VCaP (cell line): ENCODE measurements at regions not wholly inside any gene's neighbourhood (a gene's known extent, or its start where the extent isn't known, plus 50 kb on each side); places are given as distances from the start of the nearest gene placed in this dataset.

Source experiments
- H3K27ac ChIP-seq: fragments of 450-650 bp; 2 replicates; pipeline ENCODE4 v1.5.1; 2017
- TF ChIP-seq, protein P1 (sequence below): fragments of 450-650 bp; conservative IDR thresholded peaks from 2 replicates; pipeline ENCODE4 v1.5.1; 2017; ENCODE audit warnings: mild to moderate bottlenecking, moderate library complexity

- TF ChIP-seq, protein P1, sequence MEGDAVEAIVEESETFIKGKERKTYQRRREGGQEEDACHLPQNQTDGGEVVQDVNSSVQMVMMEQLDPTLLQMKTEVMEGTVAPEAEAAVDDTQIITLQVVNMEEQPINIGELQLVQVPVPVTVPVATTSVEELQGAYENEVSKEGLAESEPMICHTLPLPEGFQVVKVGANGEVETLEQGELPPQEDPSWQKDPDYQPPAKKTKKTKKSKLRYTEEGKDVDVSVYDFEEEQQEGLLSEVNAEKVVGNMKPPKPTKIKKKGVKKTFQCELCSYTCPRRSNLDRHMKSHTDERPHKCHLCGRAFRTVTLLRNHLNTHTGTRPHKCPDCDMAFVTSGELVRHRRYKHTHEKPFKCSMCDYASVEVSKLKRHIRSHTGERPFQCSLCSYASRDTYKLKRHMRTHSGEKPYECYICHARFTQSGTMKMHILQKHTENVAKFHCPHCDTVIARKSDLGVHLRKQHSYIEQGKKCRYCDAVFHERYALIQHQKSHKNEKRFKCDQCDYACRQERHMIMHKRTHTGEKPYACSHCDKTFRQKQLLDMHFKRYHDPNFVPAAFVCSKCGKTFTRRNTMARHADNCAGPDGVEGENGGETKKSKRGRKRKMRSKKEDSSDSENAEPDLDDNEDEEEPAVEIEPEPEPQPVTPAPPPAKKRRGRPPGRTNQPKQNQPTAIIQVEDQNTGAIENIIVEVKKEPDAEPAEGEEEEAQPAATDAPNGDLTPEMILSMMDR = no peak
Measured at GRCh38 chr9:117882171-117882570, 178.0 kb downstream of the TLR4 start.

GRCh38 chr9:117886616-117887015 lies 182.4 kb downstream of the TLR4 start:
- H3K27ac ChIP-seq = no peak overlapping the region
- TF ChIP-seq, protein P1 = no peak

More at GRCh38 chr9:117882171-117882570, 178.0 kb downstream of the TLR4 start:
- H3K27ac ChIP-seq = no peak overlapping the region

GRCh38 chr9:117887383-117887782 lies 183.2 kb downstream of the TLR4 start:
- TF ChIP-seq, protein P1 = no peak
- H3K27ac ChIP-seq = no peak overlapping the region

- TF ChIP-seq, protein P1 = no peak
- H3K27ac ChIP-seq = no peak overlapping the region
Measured at GRCh38 chr9:117887941-117888340, 183.7 kb downstream of the TLR4 start.

DNA sequence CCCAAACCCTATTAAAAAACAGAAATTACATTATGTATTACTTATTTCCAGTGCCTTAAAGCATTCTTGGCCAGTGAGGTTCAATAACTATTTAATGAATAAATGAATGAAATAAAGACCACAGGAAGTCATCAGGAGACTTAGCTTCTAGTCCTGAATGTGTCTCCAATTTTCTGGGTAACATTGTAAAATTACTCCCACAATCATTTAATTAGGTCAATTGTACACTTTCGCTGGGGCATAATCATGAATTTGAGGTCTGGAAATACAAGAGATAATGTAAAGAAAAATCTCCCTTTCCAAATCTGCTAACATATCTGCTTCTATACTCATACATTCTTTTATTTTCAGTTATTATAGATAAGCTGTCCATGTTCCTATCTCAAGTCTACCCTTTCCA lies 199.2 kb downstream of the TLR4 start:
- H3K27ac ChIP-seq = no peak overlapping the region

DNA sequence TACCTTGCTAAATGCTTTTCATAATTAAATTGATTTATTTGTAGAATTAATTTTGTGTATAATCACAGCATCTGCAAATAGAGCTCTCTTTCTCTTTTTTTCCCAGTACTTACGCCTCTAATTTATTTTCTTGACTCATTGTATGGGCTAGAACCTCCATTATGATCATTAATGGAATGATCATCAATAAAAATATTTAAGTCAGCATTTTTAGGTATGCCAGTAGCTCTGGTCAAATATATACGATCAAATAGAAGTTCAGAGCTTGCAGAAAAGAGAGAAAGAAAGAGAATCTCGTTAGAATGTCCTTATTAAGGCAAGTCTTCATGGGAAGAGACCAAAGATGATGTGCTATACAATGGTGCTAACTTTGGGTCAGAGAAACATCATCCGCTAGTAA lies 202.6 kb downstream of the TLR4 start:
- TF ChIP-seq, protein P1 = no peak
- H3K27ac ChIP-seq = no peak overlapping the region

More for the DNA sequence above, 199.2 kb downstream of the TLR4 start:
- TF ChIP-seq, protein P1 = no peak

DNA sequence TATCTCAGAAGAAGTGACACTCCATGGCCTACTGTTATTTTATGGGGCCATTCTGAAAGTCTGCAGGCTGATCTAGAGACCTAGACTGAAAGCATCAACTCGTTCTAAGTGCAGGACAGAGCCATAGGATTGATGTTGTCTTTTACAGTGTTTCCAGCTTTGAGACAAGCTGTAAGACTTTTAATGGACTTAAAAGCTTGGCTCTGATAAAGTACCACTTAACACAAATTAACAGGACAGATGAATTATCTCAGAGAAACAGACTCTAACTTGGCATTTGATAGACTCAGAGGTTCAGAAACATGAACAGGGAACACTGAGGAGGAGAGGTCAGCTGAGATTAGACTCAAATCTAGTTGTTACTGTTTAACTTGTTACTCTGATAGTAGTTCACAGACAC lies 203.2 kb downstream of the TLR4 start:
- H3K27ac ChIP-seq = no peak overlapping the region
- TF ChIP-seq, protein P1 = no peak

- TF ChIP-seq, protein P1 = no peak
Measured at GRCh38 chr9:117916291-117916690, 212.1 kb downstream of the TLR4 start.

More at GRCh38 chr9:117916291-117916690, 212.1 kb downstream of the TLR4 start:
- no peak overlapping the region for H3K27ac ChIP-seq
